Activated T-helper 17 cell treated with anti-CD3 and anti-CD28 coated beads, Interleukin-2, amount 50 U/mL, for 72 hours (primary cell): ENCODE measurements at regions not wholly inside any gene's neighbourhood (a gene's known extent, or its start where the extent isn't known, plus 50 kb on each side); places are given as distances from the start of the nearest gene placed in this dataset.

Experiments used
- ATAC-seq: fragments of 150-1000 bp; cut with Tn5 transposase; replicated peaks from 2 replicates; pipeline ENCODE4 v1.10.0; 2021; ENCODE audit warnings: mild to moderate bottlenecking, moderate library complexity
- H3K27ac Mint-ChIP-seq: one replicate; pipeline ENCODE4 v1.8.0; 2022; ENCODE audit warnings: mixed read lengths
- H3K27me3 Mint-ChIP-seq: one replicate; pipeline ENCODE4 v1.8.0; 2022; ENCODE audit warnings: mixed read lengths
- H3K36me3 Mint-ChIP-seq: one replicate; pipeline ENCODE4 v1.8.0; 2022; ENCODE audit warnings: low read depth, mild to moderate bottlenecking, mixed read lengths
- H3K4me1 Mint-ChIP-seq: one replicate; pipeline ENCODE4 v1.8.0; 2022; ENCODE audit warnings: mixed read lengths
- H3K4me3 Mint-ChIP-seq: one replicate; pipeline ENCODE4 v1.8.0; 2022; ENCODE audit warnings: mild to moderate bottlenecking, mixed read lengths
- H3K9me3 Mint-ChIP-seq: one replicate; pipeline ENCODE4 v1.8.0; 2022; ENCODE audit warnings: mixed read lengths

- ATAC-seq = peak; percentile 91
- H3K4me1 Mint-ChIP-seq = peaks cover 6% of the 10 kb centered on the region
Observed at GRCh38 chr2:41994233-41994637, 53.6 kb upstream of the PKDCC start.

GRCh38 chr2:41994661-41995060 is 53.2 kb upstream of the PKDCC start:
- H3K4me1 Mint-ChIP-seq = peaks cover 6% of the 10 kb centered on the region
- H3K36me3 Mint-ChIP-seq = no peaks in the 10 kb centered on the region
- no peak overlapping the region for H3K4me3 Mint-ChIP-seq
- H3K27ac Mint-ChIP-seq = no peak overlapping the region
- H3K27me3 Mint-ChIP-seq = peaks cover 11% of the 10 kb centered on the region
- H3K9me3 Mint-ChIP-seq = no peaks in the 10 kb centered on the region
- no peak for ATAC-seq

More at GRCh38 chr2:41994233-41994637, 53.6 kb upstream of the PKDCC start:
- Mint-ChIP-seq H3K4me3 (no peak overlapping the region), H3K9me3 (no peaks in the 10 kb centered on the region), H3K27ac (no peak overlapping the region), H3K36me3 (no peaks in the 10 kb centered on the region), H3K27me3 (peaks cover 13% of the 10 kb centered on the region)

- Mint-ChIP-seq H3K4me3 (no peak overlapping the region), H3K27me3 (peaks cover 9% of the 10 kb centered on the region), H3K36me3 (no peaks in the 10 kb centered on the region), H3K27ac (no peak overlapping the region), H3K4me1 (no peaks in the 10 kb centered on the region), H3K9me3 (peaks cover 3% of the 10 kb centered on the region)
- ATAC-seq = no peak
Observed at GRCh38 chr2:41997561-41997960, 50.3 kb upstream of the PKDCC start.
